GM18870 (cell line): ENCODE measurements at regions not wholly inside any gene's neighbourhood (a gene's known extent, or its start where the extent isn't known, plus 50 kb on each side); places are given as distances from the start of the nearest gene placed in this dataset.

ENCODE experiments used
- ATAC-seq: cut with Tn5 transposase; IDR thresholded peaks from one replicate; pipeline ENCODE4 v1.9.1; 2021; ENCODE audit warnings: moderate library complexity; ENCODE audit not compliant: unreplicated experiment

DNA sequence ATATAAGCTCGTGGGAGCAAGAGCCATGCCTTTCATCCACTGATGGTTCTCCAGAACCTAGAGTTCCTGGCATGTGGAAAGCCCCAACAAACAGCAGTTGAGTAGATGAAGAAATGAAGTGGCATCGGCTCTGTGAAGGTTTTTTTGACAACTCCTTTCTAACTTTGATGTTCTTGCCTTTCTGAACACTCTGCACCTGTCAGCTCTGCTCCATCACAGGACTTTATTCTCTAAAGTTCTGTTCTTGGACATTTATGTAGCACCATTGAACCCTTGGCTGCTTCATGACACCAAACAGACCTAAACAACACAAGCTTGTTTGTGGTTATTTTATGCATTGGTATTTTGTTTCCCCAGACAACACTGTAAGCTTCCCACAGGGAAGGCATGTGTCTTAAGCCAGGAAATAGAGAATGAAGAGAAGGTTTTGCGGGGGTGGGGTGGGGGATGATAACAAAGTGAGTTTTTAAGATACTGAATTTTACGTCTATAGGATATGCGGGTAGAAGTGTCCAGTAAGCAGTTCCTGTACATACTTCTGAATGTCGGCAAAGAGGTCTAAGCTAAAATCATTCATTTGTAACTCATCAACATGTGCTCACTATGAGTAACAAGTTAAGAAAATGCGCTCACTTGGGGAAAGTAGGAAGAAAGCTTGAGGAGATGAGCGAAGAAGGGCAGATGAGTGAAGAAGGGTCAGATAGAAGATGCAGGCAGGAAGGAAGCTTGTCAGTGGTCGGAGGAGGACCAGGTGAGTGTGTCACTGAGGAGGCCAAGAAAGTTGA, 146.0 kb upstream of the PLEKHG7 start:
- no peak for ATAC-seq

DNA sequence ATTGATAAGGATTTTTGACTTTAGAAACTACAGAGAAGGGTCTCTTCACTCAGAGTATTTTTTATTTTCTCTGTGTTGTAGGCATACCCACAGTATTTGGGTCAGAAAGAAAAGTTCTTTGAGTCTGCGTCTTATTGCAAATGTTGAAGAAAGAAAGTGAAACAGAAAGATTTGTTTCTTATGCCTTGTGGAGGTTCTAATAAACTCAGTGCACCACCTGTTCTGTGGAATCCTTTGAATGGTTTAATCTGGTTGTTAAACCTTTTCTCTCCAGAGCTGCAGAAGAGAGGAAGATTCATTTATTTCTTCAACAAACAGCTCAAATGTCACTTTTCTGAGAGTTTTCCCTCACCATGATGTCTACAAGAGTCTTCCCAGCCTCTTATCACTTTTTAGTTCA, 146.6 kb upstream of the PLEKHG7 start:
- no peak for ATAC-seq

- ATAC-seq = no peak
These were observed 148.4 kb upstream of the PLEKHG7 start for GRCh38 chr12:92554158-92555073.

DNA sequence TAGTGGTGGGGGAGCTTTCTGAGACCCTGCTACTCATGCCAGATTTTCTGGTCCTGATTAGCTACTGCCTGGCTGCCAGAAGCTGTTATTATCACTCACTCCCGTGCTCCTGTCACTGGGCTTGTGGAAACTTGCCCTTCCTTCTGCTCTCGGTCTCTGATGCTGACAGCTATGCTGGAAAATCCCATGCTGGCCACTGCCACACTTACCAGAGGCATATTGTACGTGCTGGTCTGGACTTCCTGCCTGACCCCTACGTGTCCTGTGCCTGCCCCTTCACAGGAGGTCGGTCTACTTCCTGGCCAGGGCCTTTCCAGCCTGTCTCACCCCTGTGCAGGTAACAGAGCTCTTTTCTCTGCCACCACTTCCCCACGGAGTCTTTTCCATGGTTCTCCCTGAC, 149.4 kb upstream of the PLEKHG7 start:
- no peak for ATAC-seq

GRCh38 chr12:92552412-92553108, 150.2 kb upstream of the PLEKHG7 start:
- no peak for ATAC-seq

- ATAC-seq = peak; percentile 71
These were observed 150.9 kb upstream of the PLEKHG7 start for GRCh38 chr12:92551853-92552397.

DNA sequence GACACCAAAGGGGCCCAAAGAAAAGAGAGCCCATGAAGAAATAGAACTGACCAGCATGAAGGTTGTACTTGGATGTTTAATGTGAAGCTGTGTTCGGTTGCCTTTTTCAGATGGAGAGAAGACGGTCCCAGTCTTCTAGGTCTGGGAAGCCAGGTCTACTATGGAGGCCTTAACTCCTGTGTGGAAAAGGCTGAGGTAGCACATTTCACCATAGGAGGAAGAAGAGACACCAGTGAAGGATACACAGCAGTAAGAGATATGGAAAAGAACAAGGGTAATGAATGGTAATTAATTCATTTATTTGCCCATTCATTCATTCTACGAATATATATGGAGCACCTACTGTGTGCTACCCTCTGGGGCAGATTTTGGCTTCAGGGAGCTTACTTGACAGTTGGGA, 151.6 kb upstream of the PLEKHG7 start:
- ATAC-seq = no peak

DNA sequence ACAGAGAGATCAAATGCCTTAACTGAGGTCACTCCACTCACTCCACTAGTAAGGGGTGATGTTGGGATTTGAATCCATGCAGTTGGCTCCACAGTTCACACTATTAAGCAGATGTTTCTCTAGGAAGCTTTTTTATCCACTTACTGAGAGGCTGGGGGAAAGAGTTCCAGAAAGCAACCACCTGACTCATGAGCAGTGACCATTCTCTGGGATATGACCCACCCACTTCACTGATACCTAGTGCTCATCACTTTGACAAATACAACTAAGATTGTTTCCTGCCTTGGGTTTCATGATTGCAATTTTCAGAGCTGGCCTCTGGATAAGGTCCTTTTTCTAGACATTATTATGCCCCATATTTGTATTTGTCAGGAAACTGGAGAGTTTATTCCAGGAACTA, 152.1 kb upstream of the PLEKHG7 start:
- ATAC-seq = no peak

DNA sequence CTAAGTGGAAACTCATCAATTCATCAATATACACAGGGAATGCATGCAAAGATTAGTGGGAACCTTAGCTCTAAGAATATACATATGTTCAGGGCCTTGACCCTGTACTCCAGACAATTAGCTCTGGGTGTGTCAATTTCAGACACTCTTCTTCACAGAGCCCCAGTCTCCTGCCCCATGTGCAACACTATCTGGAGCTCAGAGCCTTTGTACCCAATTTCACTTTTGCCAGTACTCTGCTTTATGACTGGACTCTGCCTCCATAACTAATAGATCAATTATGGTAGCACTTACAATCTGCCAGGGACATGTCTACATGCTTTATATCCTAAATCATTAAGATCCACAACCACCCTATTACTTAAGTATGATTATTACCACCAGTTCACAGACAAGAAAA, 152.5 kb upstream of the PLEKHG7 start:
- no peak for ATAC-seq

GRCh38 chr12:92549516-92549915, 153.3 kb upstream of the PLEKHG7 start:
- no peak for ATAC-seq

GRCh38 chr12:92547906-92548305, 154.9 kb upstream of the PLEKHG7 start:
- ATAC-seq = no peak

- ATAC-seq = peak; percentile 0
These were observed 155.4 kb upstream of the PLEKHG7 start for GRCh38 chr12:92547420-92547819.

- peak; percentile 68 for ATAC-seq
These were observed 156.0 kb upstream of the PLEKHG7 start for GRCh38 chr12:92546635-92547348.

DNA sequence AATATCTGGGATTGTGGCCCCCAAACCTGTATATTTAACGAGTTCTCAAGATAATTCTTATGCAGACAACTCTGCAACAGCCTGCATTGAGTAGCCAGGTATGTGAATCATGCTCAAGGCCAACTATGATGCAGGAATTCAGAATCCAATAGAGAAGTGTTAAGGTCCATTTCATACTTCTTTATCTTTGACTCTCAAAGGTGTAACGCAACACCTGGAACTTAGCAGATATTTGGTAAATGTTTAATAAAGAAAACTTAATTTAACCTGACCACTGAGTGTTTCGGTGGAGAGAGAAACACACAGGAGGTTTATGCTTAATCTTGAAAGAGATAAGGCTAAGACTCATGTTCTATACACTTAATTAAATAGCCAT, 156.5 kb upstream of the PLEKHG7 start:
- peak; percentile 25 for ATAC-seq

DNA sequence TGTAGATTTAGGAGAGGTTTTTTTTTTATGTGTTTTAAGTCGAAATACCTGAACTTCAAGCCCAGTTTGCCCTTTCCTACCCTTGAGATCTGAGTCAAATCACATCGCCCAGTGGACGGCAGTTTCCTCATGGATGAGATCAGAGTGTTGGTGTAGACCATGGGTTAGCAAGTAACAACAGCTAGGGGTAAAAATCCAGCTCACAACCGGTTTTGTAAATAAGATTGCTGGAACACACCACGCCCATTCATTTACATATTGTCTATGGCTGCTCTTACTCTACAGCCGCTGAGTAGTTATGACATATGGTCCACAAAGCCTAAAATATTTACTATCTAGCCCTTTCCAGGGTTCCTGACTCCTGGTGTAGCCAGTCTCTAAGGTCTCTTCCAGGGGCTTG, 158.5 kb upstream of the PLEKHG7 start:
- ATAC-seq = no peak

GRCh38 chr12:92543840-92544239, 158.9 kb upstream of the PLEKHG7 start:
- no peak for ATAC-seq

DNA sequence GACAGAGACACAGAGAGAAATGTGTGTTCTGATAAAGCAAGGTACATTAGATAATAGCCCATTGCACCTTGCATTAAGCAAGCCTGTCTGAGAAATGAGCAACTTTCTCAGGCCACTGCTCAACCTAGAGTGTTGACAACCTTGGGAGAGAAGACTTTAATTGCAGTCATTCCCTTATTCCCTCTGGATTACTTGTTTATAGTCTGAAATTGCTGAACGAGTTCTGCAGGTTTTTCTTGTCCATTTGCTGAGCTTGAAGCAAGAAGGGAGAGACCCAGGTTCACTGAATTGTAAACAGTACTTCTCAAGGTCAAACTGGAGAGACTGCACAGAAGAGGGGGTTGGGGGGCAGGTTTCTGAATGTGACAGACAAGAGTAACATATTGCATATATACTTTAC, 159.4 kb upstream of the PLEKHG7 start:
- ATAC-seq = no peak

DNA sequence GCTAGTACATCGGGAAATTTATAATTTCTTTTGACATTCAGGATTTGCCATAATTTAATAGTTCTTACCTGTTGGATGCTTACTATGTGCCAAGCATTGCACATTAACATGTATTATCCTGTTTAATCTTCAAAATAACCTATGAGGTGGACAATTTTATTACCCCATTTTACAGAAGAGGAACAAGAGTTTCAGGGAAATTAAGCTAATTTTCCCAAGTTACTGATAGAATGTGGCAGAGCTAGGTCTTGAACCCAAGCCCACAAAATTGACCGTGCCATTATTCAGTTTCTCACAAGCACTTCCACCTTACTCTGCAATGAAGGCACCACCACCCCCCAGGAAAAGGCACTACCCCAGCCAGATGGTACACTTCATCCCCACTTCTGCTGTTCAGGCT, 161.1 kb upstream of the PLEKHG7 start:
- ATAC-seq = no peak

- ATAC-seq = no peak
These were observed 161.9 kb upstream of the PLEKHG7 start for GRCh38 chr12:92540782-92541423.
